Stimulated activated CD8-positive, alpha-beta memory T cell treated with anti-CD3 and anti-CD28 coated beads, Interleukin-4, amount 100 ng/mL, for 24 hours (primary cell): ENCODE measurements at regions not wholly inside any gene's neighbourhood (a gene's known extent, or its start where the extent isn't known, plus 50 kb on each side); places are given as distances from the start of the nearest gene placed in this dataset.

ENCODE experiments used
- DNase-seq: peaks from one replicate; pipeline ENCODE4 v3.0.0-alpha.2; 2020; ENCODE audit warnings: low read depth

GRCh38 chr3:28089527-28089897 lies 151.9 kb upstream of the CMC1 start:
- no peak for DNase-seq

DNA sequence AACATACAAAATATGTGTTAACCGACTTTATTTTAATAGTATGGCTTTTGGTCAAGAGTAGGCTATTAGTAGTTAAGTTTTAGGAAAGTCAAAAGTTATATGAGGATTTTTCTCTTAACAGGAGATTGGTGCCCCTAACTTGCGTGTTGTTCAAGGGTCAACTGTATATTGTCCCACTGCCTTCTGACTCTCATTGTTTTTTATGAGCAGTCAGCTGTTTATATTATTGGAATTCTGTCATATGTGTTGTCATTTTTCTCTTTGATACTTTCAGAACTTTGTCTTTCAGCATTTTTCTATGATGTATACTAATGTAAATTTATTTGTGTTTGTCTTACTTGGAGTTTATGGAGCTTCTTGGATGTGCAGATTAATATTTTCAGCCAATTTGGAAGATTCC lies 142.1 kb upstream of the CMC1 start:
- no peak for DNase-seq

DNA sequence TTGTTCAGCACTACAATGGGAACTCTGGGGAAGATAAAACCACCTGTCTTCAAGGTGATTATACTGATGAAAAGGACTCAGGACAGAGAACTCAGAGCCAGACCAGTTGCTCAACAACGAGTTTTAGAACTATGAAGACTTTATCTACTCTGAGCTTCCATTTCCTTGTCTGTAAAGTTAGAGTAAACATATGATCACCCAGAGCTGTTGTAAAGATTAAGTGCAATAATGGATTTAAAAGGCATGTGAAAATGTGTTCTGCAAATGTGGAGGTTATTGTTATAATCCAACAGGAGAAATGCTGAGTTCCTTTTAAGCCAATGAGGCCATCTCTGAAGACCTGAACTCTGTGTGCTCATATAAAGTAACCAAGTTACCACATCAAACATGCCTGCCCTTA lies 139.7 kb upstream of the CMC1 start:
- DNase-seq, result no peak

DNA sequence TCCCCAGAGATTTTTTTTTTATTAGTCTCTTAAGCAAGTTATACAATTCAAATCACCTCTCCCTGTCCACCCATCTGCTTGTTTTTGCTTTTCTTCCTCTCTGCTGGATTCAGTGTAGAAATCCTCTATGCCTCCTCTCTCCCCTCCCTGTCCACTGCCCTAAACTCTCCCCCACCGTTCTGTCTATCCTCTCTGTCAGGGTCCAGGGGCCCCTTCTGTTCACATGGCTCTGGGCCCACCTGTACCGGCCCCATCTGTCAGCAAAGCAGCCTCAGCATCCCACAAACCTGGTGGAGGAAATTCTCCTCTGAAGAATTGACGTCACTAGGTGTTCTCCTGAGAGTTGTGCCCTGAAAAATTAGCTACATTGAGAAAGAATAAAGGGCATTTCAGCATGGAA lies 137.6 kb upstream of the CMC1 start:
- DNase-seq, result no peak

DNA sequence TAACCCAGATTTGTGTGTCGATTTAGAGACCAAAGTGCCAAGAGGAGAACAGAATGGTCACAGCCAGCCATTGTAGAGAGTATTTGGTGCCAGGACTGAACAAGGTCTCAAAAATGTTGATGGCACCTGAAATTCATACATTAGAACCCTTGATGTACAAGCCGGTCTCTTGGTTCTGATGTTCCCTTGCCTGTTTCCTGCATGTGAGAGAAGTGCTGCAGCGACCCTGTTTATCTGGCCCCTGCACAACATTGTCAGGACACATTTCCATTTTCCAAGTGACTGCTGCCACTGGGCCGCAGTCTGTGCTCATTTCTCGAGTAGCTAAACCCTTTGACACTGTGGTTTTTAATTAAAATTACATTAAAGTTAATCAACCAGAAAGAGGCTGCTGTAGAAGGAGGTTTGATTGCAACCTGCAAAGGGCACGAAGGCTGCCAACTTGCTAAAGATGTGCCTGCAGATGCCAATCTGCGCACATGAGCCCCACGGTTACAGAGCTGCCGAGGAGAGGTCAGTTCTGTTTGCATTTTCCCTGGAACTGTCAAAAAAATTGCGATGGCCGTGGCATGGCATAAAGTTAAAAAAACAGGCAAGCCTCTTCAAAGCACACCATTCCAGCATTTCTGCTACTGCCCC lies 136.4 kb upstream of the CMC1 start:
- DNase-seq, result no peak

- DNase-seq, result no peak
Measured at GRCh38 chr3:28109829-28110228, 131.6 kb upstream of the CMC1 start.

GRCh38 chr3:28110869-28111268 lies 130.6 kb upstream of the CMC1 start:
- no peak for DNase-seq

- DNase-seq, result no peak
Measured at GRCh38 chr3:28114893-28115292, 126.5 kb upstream of the CMC1 start.

DNA sequence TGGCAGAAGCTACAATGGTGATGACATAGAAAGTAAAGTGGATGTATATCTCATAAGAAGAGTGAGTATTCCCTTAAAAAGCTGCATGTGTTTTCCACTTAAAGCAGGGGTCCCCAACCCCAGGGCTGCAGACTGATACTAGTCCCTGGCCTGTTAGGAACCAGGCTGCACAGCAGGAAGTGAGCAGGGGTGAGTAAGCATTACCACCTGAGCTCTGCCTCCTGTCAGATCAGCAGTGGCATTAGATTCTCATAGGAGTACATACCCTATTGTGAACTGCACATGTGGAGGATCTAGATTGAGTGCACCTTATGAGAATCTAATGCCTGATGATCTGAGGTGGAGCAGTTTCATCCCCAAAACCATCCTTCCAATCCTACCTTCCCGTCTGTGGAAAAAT lies 126.1 kb upstream of the CMC1 start:
- no peak for DNase-seq

GRCh38 chr3:28117598-28117997 lies 123.8 kb upstream of the CMC1 start:
- no peak for DNase-seq

DNA sequence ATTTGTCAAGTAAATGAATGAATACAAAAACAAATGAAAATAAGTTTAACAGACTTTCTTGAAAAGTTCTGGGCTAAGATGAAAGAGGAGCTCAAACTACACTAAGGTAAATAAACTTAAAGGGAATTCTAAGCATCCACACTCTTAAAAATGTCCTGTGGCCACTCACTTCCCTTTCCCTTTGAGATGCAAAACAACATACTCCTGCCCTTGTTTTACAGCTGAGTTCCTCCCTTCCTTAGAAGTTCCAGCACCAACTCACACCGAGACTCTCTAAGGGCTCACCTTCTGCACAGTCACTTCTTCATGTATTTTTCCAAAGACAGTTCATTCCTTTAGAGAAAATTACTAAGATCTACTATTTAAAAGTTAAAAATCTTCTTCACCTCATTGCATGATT lies 123.3 kb upstream of the CMC1 start:
- DNase-seq, result no peak

DNA sequence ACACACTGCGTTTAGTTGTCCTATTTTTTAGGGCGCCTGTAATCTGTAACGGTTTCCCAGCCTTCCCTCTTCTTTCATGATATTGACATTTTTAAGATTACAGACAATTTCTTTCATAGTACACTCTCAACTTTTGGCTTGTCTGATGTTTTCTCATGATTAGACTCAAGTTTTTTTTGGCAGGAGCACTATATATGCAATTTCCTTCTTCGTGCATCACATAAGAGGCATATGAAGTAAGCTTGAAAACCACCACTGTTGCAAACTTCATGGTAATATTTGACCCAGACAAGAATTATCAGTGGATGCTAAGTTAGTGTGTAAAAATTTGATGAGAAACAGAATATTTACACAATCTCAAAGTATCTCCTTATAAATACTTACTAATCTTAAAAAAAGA lies 119.2 kb upstream of the CMC1 start:
- DNase-seq, result no peak

- no peak for DNase-seq
Measured at GRCh38 chr3:28124882-28125281, 116.5 kb upstream of the CMC1 start.

- no peak for DNase-seq
Measured at GRCh38 chr3:28125342-28125741, 116.1 kb upstream of the CMC1 start.

DNA sequence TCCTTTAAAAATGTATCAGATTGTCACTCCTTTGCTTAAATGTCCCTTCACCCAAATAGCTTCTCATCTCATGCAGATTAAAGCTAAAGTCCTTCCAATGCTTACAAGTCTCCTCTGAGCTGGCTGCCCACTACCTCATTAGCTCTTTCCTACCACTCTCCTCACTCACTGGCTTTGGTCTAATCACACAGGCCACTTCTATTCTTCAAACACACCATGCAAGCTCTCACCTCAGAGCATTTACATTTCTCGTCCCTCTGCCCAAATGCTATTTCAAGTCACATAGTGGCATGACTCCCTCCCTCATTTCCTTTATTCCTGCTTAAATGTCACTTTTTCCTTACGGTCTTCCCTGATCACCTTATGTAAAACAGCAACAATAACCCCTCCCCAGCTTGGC lies 110.6 kb upstream of the CMC1 start:
- no peak for DNase-seq

DNA sequence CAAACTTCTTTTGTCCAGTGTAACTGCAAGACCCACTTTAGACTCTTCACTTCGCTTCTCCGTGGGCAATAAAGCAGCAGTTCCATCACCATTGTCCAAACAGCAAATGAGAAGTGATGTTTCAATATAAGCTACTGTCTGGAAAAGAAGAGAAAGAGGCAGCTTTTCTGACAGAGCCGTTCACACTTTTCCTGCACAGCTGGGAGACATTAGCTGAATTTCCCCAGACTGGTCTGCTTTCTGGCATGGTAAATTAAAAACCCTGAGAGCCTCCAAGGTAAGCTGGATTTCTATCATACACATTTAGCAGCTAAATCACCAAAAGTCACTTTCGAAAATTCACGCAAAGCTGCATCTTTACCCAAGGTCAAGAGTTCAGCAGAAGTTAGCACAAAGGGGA lies 108.5 kb upstream of the CMC1 start:
- no peak for DNase-seq

- no peak for DNase-seq
Measured at GRCh38 chr3:28134198-28134597, 107.2 kb upstream of the CMC1 start.

DNA sequence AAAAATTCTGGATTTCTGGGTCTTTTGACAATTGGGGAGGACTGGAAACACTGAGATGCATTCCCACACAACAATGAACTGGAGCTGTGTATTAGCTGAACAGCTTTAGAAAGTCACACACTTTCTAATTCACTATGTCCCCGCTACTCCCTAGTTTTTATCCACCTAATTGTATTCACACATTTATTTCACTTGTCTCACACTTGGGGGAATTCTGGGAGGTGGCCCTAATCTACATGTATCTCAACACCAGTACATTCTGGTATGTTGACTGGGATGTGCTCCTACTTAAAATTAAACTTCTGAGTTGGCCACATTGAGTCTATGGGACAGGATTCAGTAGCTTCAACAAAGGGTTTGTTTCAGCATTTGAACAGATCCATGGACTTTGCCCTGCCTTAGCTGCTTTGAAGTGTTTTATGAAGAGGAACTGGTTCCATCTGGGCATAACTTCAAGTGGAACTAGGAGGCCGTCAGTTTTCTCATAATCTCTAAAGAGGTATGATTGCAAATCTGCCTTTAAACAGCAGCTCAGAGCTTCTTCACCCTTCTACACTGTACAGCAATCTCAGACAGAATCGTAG lies 106.5 kb upstream of the CMC1 start:
- DNase-seq, result no peak

GRCh38 chr3:28136607-28137216 lies 104.7 kb upstream of the CMC1 start:
- no peak for DNase-seq

GRCh38 chr3:28138043-28138610 lies 103.3 kb upstream of the CMC1 start:
- no peak for DNase-seq

GRCh38 chr3:28139288-28139687 lies 102.1 kb upstream of the CMC1 start:
- no peak for DNase-seq

DNA sequence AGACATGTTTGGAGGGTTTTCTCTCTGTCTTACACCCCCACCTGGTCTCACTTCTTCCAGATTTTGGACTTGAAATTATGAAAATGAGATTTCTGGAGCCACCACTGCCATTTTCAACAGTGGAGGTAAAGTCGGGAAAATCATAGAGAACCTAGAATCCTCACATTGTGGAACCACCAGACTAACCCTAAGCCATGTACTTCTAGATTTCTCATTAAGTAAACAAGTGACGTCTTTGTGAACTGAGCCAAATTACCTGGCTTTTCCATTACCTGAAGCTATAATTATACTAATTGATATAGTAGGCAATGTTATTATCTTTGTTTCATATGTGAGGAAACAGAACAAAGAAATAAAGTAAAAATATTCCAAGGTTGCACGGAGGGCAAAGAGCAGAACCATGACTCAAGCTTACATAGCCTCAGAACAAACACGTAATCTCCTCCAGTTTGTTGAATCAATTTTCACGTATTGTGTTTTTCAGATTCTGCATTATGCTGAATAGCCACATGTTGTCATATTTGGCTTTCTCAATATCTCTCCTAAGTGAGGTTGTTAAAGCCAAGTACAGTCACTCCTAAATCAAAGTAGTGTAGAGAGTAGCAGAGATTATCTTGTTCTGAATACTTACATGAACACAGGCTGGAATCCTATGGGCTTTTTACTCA lies 101.3 kb upstream of the CMC1 start:
- no peak for DNase-seq

GRCh38 chr3:28140664-28141063 lies 100.8 kb upstream of the CMC1 start:
- no peak for DNase-seq
